ENCODE measurements at regions not wholly inside any gene's neighbourhood (a gene's known extent, or its start where the extent isn't known, plus 50 kb on each side); places are given as distances from the start of the nearest gene placed in this dataset.

DNA sequence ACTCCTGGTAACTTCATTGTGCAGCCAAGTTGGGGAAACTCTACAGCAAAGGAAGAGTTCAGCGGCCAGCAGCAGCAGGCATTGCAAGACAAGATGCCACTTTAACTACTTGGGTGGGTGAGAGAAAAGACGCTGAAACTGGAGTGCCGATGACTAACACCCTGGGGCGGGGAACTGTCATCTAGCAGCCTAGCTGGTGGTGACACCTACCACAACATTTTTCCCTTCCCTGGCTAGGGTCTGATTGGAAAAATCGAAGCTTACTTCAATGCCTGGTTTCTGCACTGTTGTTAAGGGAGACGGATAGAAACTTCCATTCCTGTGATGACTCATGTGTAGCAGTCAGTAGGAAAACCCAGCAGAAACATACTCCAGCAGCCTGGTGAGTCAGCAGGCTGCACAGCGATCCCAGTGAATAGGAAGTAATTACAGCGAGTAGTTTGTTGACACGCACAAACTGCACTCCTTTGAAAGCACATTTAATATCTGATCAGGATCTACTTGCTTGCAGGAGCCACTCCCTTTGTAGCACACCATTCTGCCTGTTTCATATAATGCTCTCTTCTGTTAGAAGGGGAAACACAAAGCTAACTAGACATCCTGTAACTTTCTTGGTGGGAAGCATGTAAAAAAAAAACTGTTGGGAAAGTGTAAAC, 62.1 kb upstream of the MAPRE2 start:
- DNase-seq = peak; percentile 68

DNA sequence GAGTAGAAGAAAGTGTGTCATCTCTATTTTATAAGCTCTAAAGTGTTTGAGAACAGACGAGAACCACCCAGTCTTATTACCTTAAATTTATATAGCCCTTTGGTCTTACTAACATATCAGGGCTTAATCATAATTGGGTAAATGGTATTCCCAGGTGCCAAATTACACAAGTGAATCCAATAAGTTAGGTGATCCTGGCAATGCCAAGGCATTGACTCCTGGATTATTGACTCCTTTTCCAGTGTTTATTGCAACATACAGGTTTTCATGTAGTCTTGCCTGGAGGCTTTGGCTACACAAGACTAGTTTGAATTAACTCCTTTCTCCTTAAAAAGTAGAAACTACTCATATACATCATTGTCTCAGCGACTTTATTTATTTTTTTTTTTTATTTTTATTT, 59.7 kb upstream of the MAPRE2 start:
- DNase-seq = no peak

GRCh38 chr18:34985963-34986362, 55.2 kb upstream of the MAPRE2 start:
- no peak for DNase-seq

DNA sequence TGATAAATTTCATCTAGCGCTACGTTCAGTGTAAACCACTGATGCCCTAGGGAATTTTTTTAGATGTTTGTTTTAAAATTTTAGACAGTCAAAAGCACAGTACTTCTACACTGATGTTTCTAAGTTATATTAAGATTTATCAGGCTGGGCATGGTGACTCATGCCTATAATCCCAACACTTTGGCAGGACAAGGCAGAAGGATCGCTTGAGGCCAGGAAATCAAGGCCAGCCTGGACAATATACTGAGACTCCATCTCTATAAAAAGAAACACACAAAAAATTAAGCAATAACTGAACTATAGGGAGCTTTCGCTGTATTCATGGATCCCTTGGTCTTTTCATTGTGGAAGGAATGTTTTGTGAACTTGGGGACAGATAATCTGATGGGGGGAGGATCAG, 50.6 kb upstream of the MAPRE2 start:
- no peak for DNase-seq

DNA sequence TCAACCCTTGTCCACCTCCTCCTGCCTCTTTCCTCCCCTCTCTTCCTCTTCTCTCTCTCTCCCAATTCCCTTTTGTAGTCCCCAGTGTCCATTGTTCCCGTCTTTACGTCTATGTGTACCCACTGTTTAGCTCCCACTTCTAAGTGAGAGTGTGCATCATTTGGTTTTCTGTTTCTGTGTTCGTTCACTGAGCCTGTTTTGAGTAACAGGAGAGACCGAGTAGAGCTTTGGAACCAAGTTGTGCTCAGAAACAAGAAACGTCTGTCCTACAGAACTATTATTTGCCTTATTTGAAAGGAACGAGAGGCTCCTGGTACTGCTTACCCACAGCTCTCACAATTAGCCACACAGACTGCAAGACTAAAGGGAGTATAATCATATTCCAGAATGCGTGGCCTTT, 50.1 kb upstream of the MAPRE2 start:
- DNase-seq = no peak
